ENCODE measurements at regions not wholly inside any gene's neighbourhood (a gene's known extent, or its start where the extent isn't known, plus 50 kb on each side); places are given as distances from the start of the nearest gene placed in this dataset.

DNA sequence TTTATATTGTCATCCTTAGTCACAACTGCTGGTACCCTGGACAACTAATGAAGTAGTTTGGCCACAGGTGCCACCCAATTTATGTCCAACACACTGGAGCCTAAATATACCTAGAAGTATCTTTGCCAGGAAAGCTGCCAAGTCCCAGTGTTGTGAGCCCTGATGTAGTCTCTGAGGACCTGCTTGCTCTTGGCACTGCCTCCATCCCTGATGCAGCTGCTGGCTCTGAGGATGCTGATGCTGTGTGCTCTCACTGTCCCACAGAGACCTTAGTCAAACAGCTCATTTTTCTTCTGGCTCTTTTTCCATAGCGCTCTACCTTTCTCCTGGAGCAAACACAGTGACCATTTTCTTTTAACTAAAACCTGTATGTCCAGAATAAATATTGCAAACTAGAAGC, 1535.4 kb upstream of the ADGRL3 start:
- TF ChIP-seq, protein P1, sequence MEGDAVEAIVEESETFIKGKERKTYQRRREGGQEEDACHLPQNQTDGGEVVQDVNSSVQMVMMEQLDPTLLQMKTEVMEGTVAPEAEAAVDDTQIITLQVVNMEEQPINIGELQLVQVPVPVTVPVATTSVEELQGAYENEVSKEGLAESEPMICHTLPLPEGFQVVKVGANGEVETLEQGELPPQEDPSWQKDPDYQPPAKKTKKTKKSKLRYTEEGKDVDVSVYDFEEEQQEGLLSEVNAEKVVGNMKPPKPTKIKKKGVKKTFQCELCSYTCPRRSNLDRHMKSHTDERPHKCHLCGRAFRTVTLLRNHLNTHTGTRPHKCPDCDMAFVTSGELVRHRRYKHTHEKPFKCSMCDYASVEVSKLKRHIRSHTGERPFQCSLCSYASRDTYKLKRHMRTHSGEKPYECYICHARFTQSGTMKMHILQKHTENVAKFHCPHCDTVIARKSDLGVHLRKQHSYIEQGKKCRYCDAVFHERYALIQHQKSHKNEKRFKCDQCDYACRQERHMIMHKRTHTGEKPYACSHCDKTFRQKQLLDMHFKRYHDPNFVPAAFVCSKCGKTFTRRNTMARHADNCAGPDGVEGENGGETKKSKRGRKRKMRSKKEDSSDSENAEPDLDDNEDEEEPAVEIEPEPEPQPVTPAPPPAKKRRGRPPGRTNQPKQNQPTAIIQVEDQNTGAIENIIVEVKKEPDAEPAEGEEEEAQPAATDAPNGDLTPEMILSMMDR (IDR thresholded peaks at IDR 0.05): no peak
- no peak for TF ChIP-seq POLR2A (IDR thresholded peaks at IDR 0.05)

All from heart left ventricle (tissue), 13 donors.